NCI-H2081 treated with DMSO at 0.1 percent for 48 hours (cell line): ENCODE measurements at regions not wholly inside any gene's neighbourhood (a gene's known extent, or its start where the extent isn't known, plus 50 kb on each side); places are given as distances from the start of the nearest gene placed in this dataset.
"Not testable (repeated sequence)": the region's sequence is repeated elsewhere in the genome, so short reads cannot be mapped to it uniquely, and the experiment has no call there.

Experiments
- DNase-seq: peaks from one replicate; lab custom pipeline; 2025; lab: John Stamatoyannopoulos, UW

- not testable (repeated sequence) for DNase-seq
Observed at GRCh38 chr7:55743454-55743717, 119.2 kb downstream of the SEPTIN14 start.

DNA sequence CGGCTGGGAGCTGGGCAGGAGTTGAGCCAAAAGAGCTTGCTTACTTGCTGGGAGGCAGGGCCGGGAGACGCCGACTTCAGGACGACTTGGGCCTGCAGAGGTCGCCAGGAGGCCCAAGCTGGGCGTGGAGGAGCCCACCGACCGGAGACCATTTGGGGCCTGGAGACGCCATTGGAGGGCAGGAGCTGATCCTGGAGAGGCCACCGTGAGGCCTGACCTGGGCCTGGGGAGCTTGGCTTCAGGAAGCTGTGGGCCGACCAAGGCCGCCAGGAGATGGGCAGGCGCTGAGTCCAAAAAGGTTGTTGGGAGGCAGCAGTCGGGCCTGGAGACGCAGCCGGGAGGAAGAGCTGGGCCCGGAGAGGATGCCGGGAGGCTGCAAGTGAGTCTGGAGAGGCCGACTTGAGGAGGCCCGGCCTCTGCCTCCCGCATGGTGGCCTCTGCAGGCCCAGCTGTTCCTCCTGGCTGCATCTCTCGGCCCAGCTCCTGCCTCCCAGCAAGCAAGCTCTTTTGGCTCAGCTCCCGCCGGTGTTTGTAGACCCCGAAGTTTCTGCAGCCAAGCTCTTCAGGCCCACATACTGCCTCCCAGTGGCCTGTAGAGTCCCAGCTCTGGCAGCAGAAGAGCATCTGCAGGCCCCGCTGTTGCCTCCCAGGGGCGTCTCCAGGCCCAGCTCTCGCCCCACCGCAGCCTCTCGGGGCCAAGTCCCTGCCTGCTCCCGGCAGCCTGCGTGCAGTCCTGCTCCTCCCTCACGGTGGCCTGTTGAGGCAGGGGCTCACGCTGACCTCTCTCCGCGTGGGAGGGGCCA lies 119.7 kb downstream of the SEPTIN14 start:
- DNase-seq = not testable (repeated sequence)

GRCh38 chr7:55741721-55742631 lies 120.6 kb downstream of the SEPTIN14 start:
- not testable (repeated sequence) for DNase-seq

DNA sequence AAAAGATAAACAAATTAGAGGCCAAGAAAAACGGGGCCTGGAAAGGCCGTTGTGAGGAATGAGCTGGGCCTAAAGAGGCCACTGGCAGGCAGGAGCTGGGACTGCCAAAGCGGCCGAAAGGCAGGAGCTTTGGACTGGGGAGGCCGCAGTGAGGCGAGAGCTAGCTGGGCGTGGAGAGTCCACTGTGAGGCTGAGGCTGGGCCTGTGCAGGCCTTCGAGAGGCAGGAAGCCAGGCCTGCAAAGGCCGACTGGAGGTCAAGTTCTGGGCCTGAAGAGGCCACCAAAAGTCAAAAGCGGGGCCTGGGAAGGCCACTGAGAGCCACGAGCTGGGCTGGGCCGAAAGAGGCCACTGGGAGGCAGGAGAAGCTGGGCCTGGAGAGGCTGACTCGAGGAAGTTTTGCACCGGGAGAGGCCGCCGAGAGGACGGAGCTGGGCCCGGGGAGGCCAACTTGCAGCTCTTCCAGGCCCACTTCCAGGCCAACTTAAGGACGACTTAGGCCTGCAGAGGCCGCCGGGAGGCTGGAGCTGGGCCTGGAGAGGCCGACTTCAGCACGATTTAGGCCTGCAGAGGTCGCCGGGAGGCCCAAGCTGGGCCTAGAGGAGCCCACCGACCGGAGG lies 121.8 kb downstream of the SEPTIN14 start:
- not testable (repeated sequence) for DNase-seq

GRCh38 chr7:55740053-55740452 lies 122.5 kb downstream of the SEPTIN14 start:
- DNase-seq = not testable (repeated sequence)

DNA sequence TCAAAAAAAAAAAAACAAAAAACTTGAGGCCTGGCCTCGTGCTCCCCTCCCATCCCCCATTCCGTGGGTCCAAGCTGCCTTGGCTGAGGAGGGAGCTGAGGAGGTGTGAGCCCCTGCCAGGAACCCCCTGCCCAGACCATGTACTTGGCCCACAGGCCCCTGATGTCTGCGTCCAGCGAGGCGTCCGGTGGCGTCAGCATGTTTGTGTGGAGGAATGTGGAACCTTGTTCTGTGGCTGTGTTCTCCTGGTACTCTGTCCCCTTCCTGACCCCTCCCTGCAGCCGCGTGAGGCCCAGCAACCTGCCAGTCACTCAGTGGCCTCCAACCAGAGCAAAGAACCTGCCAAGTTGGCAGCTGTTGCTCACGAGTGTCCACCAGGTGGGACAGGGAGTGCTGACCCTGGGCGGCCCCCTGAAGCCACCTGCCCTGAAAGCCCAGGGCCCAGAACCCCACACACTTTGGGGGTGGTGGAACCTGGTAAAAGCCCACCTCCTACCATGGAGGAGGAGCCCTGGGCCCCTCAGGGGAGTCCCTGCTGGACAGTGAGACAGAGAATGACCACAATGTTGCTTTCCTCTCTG lies 125.8 kb downstream of the SEPTIN14 start:
- not testable (repeated sequence) for DNase-seq

DNA sequence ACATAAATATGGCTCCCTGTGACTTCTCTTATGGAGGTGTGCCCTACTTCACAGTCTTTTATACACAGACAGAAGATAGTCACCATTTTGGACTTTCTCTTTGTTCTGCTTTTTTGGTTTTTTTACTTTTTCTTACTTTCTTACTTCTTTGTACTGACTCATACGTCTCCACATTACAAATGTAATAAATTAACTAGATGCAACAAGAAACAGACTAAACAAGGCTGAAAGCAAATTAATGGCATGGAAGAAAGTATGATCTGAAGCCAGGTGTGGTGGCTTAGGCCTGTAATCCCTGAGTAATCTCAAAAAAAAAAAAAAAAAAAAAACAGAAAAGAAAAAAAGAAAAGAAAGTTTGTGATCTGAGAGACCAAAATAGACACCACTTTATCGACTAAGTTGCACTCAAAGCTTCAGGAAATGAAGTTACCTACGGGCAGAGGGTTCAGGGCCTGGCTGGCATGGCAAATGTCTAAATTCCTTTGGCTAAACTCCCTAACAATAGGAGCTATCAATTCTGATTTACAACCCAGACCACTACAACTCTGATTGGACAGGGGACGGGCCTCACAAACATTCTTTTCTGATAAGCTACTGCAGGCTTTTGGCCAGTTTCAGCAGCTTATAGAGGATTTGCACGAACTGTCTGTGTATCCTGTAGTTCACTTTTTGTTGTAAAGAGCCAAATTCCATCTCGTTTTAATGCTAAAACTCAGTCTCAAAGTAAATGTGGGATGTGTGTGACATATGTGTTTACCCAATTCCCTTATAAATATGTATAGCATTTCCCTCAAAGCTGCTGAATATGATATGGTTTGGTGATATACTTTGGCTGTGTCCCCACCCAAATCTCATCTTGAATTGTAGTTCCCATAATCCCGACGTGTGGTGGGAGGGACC lies 129.1 kb downstream of the SEPTIN14 start:
- no peak for DNase-seq

DNA sequence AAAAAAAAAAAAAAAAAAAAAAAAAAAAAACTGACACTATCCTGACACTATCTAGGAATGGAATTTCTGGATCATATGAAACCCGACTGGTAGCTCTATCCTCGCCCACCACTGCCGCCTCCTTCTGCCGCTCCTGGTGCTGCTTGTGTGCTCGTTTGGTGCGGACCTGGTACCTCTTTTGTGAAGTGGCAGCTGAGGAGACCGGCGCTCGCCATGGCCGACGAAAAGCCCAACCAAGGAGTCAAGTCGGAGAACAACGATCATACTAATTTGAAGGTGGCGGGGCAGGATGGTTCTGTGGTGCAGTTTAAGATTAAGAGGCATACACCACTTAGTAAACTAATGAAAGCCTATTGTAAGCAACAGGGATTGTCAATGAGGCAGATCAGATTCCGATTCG lies 130.6 kb downstream of the SEPTIN14 start:
- no peak for DNase-seq

GRCh38 chr7:55730197-55730596 lies 132.4 kb downstream of the SEPTIN14 start:
- no peak for DNase-seq

DNA sequence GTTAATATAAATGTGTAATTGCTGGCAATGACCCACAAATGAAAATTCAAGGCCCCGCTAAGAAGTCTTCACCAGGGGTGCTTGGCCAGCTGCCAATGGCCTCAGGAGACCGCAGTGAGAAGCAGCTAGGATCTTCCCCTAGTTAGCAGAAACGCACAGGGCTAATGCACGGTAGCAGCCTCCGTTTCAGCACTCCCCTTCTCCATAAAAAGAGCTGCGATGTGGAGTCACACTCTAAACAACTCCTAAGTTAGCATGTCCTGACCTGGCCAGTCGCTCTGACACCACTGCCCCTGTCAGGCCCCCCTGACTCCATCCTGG lies 139.0 kb downstream of the SEPTIN14 start:
- DNase-seq = no peak

DNA sequence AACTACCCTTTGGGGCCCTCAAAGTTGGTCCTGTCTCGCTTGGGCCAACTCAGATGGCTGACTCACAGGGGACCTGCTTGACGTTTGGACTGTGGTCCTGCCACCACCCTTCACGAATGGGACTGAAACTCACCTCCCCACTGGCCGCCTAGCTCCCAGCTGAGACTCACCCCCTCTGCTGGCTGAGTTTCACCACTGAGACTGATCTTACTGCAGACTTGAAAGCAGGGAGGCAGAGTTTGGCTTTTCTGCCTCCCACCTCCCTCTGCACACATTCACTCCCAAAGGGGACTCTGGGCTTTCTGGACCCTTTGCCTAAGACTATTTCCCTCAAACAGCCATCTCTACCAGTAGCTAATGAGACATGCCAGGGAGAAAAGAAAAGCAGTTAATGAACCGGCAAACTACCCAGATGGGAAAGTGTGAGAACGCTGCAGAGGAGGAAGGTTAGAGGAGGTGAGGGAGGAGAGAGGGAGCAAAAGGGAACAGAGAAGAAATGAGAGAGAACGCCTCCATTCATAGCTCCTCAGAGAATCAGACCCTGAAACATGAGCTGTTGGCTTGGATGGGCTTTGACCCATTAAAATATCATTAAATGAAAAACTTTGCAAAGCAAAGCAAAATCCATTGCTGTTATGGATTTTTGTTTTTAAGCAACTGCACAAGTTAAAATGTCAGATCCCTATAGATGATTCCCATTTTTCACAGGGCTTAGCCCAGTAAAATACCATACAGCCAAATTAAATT lies 139.5 kb downstream of the SEPTIN14 start:
- not testable (repeated sequence) for DNase-seq

- DNase-seq = not testable (repeated sequence)
Observed at GRCh38 chr7:55721004-55721403, 141.5 kb downstream of the SEPTIN14 start.

DNA sequence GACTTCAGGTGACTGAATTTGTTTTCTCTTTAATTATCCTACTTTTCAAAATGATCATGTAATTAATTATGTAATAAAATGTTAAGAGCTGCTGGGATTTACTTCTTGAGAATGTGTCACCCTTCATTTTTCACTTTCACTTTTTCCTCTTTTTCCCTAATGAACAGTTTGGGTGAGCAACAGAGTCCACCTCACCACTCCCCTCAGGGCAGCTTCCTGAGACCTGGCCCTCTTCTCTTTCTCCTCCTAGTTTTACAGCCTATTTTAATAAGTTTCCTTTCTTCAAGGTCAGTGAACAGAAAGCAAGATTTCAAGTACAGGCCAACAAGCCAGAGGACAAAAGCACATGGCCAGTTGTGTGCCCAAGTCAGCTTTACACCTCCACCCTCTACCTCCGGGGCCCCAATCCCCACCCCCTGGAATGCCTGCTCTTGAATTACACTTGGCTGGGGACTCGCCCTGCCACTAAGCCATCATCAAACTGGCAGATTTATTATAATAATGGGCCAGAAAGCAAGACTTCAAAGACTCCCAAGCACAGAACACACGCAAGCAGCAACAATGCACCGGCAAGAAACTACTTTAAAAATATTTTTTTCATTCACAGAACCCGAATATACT lies 143.1 kb upstream of the VOPP1 start:
- not testable (repeated sequence) for DNase-seq

- DNase-seq = not testable (repeated sequence)
Observed at GRCh38 chr7:55714370-55714769, 142.1 kb upstream of the VOPP1 start.

- not testable (repeated sequence) for DNase-seq
Observed at GRCh38 chr7:55710312-55710711, 138.0 kb upstream of the VOPP1 start.

- not testable (repeated sequence) for DNase-seq
Observed at GRCh38 chr7:55708028-55708427, 135.7 kb upstream of the VOPP1 start.

GRCh38 chr7:55707410-55707809 lies 135.1 kb upstream of the VOPP1 start:
- DNase-seq = not testable (repeated sequence)

GRCh38 chr7:55706451-55707195 lies 134.3 kb upstream of the VOPP1 start:
- not testable (repeated sequence) for DNase-seq

- DNase-seq = not testable (repeated sequence)
Observed at GRCh38 chr7:55705728-55706450, 133.6 kb upstream of the VOPP1 start.
